ENCODE measurements at regions not wholly inside any gene's neighbourhood (a gene's known extent, or its start where the extent isn't known, plus 50 kb on each side); places are given as distances from the start of the nearest gene placed in this dataset.
"Not testable (repeated sequence)": the region's sequence is repeated elsewhere in the genome, so short reads cannot be mapped to it uniquely, and the experiment has no call there.

DNA sequence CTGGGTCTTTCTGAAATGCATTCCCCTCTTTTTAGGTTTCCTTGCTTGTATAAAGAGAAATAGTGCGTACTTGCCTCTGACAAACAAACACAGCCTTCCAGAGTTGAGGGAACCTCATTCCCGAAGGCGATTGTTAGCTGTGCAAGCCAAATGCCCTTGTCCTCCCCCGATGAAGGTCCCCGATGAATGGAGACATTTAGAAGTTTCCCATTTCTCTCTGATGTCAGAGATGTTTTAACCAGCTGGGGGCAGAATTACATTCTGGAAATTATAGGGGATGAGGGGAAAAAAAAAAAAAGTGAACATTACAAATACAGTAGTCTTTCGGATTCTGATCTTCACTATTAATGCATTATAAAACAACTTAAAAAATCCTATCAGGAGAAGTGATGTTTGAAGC is 366.8 kb downstream of the VRK1 start:
- Histone ChIP-seq H3K27me3 (ENCODE audit: control insufficient read depth in 5 of 5, insufficient read depth in 4 of 5, low read length in 5 of 5) (peaks cover 0 to 9% (median 0%) of the 10 kb centered on the region in 5 donors), H3K9me3 (ENCODE audit: control insufficient read depth in 5 of 5, low read length in 5 of 5) (peaks cover 0 to 10% (median 4%) of the 10 kb centered on the region in 5 donors), H3K36me3 (ENCODE audit: control insufficient read depth in 5 of 5, insufficient read depth in 5 of 5, low read length in 5 of 5) (no peaks in the 10 kb centered on the region), H3K27ac (ENCODE audit: low read depth, low read length) (no peak overlapping the region), H3K4me1 (ENCODE audit: control insufficient read depth in 5 of 5, insufficient read depth in 5 of 5, low read length in 5 of 5) (no peaks in the 10 kb centered on the region), H3K9ac (ENCODE audit: low read length in 5 of 5) (no peak overlapping the region), H3K4me3 (ENCODE audit: low read depth in 1 of 5, low read length in 5 of 5) (no peak overlapping the region)

DNA sequence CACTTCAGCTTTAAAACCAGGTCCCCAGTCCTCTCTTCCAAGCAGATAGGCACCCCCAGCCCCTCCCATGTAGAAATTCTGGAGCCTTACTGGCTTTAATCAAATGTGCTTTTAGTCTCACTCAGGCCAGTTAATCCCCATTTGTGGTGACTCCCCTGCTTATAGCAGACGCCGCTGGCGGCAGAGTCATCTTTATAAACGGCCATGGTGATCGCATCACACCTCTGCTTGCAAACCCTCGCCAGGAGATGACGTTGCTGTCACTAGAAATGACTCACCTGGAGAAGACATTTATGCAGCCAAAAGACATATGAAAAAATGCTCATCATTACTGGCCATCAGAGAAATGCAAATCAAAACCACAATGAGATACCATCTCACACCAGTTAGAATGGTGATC is 369.3 kb downstream of the VRK1 start:
- H3K27ac ChIP-seq (ENCODE audit: low read depth, low read length): no peak overlapping the region
- no peak overlapping the region for H3K9ac ChIP-seq (ENCODE audit: low read length in 5 of 5)
- no peaks in the 10 kb centered on the region for H3K4me1 ChIP-seq (ENCODE audit: control insufficient read depth in 5 of 5, insufficient read depth in 5 of 5, low read length in 5 of 5)
- peaks cover 0 to 4% (median 0%) of the 10 kb centered on the region in 5 donors for H3K27me3 ChIP-seq (ENCODE audit: control insufficient read depth in 5 of 5, insufficient read depth in 4 of 5, low read length in 5 of 5)
- H3K4me3 ChIP-seq (ENCODE audit: low read depth in 1 of 5, low read length in 5 of 5): no peak overlapping the region
- H3K36me3 ChIP-seq (ENCODE audit: control insufficient read depth in 5 of 5, insufficient read depth in 5 of 5, low read length in 5 of 5): no peaks in the 10 kb centered on the region
- peaks cover 0 to 2% (median 0%) of the 10 kb centered on the region in 5 donors for H3K9me3 ChIP-seq (ENCODE audit: control insufficient read depth in 5 of 5, low read length in 5 of 5)

DNA sequence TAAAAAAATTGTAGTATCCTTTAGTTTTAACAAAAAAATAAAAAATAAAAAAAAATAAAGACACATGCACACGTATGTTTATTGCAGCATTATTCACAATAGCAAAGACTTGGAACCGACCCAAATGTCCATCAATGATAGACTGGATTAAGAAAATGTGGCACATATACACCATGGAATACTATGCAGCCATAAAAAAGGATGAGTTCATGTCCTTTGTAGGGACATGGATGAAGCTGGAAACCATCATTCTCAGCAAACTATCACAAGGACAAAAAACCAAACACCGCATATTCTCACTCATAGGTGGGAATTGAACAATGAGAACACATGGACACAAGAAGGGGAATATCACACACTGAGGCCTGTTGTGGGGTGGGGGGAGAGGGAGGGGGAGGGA is 370.4 kb downstream of the VRK1 start:
- H3K4me3 ChIP-seq (ENCODE audit: low read depth in 1 of 5, low read length in 5 of 5): not testable (repeated sequence)

DNA sequence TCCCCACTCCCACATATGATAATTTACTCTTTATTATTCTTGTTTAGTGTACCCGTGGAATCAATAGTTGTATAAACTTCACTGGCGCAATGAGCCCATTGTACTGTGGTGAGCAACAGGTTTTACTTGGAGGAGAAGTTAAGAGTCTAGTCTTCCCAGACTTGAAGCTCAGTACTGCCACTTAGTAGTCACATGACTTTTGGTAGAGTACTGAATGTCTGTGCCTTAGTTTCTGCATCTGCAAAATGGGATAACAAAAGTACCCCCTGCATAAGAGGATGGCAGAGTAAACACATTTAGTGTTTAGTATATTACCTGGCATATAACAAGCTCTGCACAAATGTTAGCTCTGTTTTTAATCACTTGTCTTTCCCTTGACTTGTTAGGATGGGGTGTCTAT is 375.5 kb downstream of the VRK1 start:
- H3K9me3 ChIP-seq (ENCODE audit: control insufficient read depth in 5 of 5, low read length in 5 of 5): peaks cover 0 to 5% (median 2%) of the 10 kb centered on the region in 5 donors
- no peak overlapping the region for H3K4me3 ChIP-seq (ENCODE audit: low read depth in 1 of 5, low read length in 5 of 5)
- no peaks in the 10 kb centered on the region for H3K36me3 ChIP-seq (ENCODE audit: control insufficient read depth in 5 of 5, insufficient read depth in 5 of 5, low read length in 5 of 5)

More for the DNA sequence above, 370.4 kb downstream of the VRK1 start:
- not testable (repeated sequence) for H3K27me3 ChIP-seq (ENCODE audit: control insufficient read depth in 5 of 5, insufficient read depth in 4 of 5, low read length in 5 of 5); H3K27ac ChIP-seq (ENCODE audit: low read depth, low read length); H3K9me3 ChIP-seq (ENCODE audit: control insufficient read depth in 5 of 5, low read length in 5 of 5); H3K4me1 ChIP-seq (ENCODE audit: control insufficient read depth in 5 of 5, insufficient read depth in 5 of 5, low read length in 5 of 5); H3K36me3 ChIP-seq (ENCODE audit: control insufficient read depth in 5 of 5, insufficient read depth in 5 of 5, low read length in 5 of 5); H3K9ac ChIP-seq (ENCODE audit: low read length in 5 of 5)

DNA sequence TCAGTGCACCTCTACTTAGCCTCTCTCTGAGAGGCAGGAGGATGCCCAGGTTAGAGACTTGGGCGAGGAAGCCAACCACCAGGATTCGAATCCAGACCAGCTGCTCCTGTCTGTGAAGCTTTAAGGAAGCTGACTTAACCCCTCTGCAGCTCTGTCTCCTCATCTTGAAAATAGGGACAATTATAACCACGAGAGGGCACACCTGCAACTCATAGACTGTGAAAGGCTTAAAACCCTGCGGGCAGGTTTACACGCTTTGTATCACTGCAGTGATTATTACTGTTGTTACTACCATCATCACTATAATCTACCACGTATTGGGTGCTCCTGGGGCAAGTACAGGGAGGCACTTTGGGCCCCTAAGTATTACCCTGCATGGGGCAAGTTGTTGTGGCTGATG is 379.8 kb downstream of the VRK1 start:
- Histone ChIP-seq H3K9ac (ENCODE audit: low read length in 5 of 5) (no peak overlapping the region), H3K27me3 (ENCODE audit: control insufficient read depth in 5 of 5, insufficient read depth in 4 of 5, low read length in 5 of 5) (peaks cover 0 to 9% (median 5%) of the 10 kb centered on the region in 5 donors), H3K4me1 (ENCODE audit: control insufficient read depth in 5 of 5, insufficient read depth in 5 of 5, low read length in 5 of 5) (no peaks in the 10 kb centered on the region), H3K27ac (ENCODE audit: low read depth, low read length) (no peak overlapping the region), H3K9me3 (ENCODE audit: control insufficient read depth in 5 of 5, low read length in 5 of 5) (peaks cover 0 to 5% (median 0%) of the 10 kb centered on the region in 5 donors), H3K4me3 (ENCODE audit: low read depth in 1 of 5, low read length in 5 of 5) (no peak overlapping the region), H3K36me3 (ENCODE audit: control insufficient read depth in 5 of 5, insufficient read depth in 5 of 5, low read length in 5 of 5) (no peaks in the 10 kb centered on the region)

More for the DNA sequence above, 375.5 kb downstream of the VRK1 start:
- Histone ChIP-seq H3K4me1 (ENCODE audit: control insufficient read depth in 5 of 5, insufficient read depth in 5 of 5, low read length in 5 of 5) (no peaks in the 10 kb centered on the region), H3K9ac (ENCODE audit: low read length in 5 of 5) (no peak overlapping the region), H3K27ac (ENCODE audit: low read depth, low read length) (no peak overlapping the region), H3K27me3 (ENCODE audit: control insufficient read depth in 5 of 5, insufficient read depth in 4 of 5, low read length in 5 of 5) (peaks cover 0 to 9% (median 5%) of the 10 kb centered on the region in 5 donors)

DNA sequence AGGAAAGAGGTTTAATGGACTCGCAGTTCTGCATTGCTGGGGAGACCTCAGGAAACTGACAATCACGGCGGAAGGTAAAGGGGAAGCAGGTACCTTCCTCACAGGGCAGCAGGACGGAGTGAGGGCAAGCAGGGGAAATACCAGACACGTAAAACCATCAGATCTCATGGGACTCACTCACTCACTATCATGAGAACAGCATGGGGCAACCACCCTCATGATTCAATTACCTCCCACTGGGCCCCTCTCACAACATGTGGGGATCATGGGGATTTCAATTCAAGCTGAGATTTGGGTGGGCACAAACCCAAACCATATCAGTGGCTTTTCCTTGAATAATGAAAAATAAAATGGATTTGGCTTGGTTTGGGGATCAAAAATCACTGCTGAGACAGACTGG is 380.5 kb downstream of the VRK1 start:
- H3K4me1 ChIP-seq (ENCODE audit: control insufficient read depth in 5 of 5, insufficient read depth in 5 of 5, low read length in 5 of 5): no peaks in the 10 kb centered on the region
- no peak overlapping the region for H3K9ac ChIP-seq (ENCODE audit: low read length in 5 of 5)
- H3K36me3 ChIP-seq (ENCODE audit: control insufficient read depth in 5 of 5, insufficient read depth in 5 of 5, low read length in 5 of 5): no peaks in the 10 kb centered on the region
- H3K9me3 ChIP-seq (ENCODE audit: control insufficient read depth in 5 of 5, low read length in 5 of 5): peaks cover 0 to 2% (median 0%) of the 10 kb centered on the region in 5 donors
- H3K27me3 ChIP-seq (ENCODE audit: control insufficient read depth in 5 of 5, insufficient read depth in 4 of 5, low read length in 5 of 5): peaks cover 0 to 9% (median 5%) of the 10 kb centered on the region in 5 donors
- no peak overlapping the region for H3K27ac ChIP-seq (ENCODE audit: low read depth, low read length)
- H3K4me3 ChIP-seq (ENCODE audit: low read depth in 1 of 5, low read length in 5 of 5): no peak overlapping the region

DNA sequence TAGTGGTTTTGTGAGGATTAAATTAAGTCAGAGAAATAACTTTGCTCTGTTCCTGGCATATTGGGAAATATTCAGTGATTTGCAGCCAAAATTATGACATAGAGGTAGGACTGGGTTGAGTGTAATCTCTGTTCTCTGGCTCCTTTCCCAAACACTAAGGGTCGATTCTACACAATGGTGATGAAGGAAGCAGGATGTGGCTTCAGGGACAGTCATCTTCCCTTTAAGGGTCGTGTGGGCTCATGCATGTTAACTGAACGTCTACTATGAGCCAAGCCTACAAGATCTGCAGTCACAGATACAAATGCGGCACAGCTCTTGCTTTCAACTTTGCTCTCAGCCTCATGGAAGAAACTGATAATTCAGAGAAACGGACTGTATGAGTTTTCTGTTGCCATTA is 381.6 kb downstream of the VRK1 start:
- H3K9ac ChIP-seq (ENCODE audit: low read length in 5 of 5): no peak overlapping the region
- no peak overlapping the region for H3K4me3 ChIP-seq (ENCODE audit: low read depth in 1 of 5, low read length in 5 of 5)
- no peaks in the 10 kb centered on the region for H3K9me3 ChIP-seq (ENCODE audit: control insufficient read depth in 5 of 5, low read length in 5 of 5)
- H3K36me3 ChIP-seq (ENCODE audit: control insufficient read depth in 5 of 5, insufficient read depth in 5 of 5, low read length in 5 of 5): no peaks in the 10 kb centered on the region
- peaks cover 0 to 9% (median 4%) of the 10 kb centered on the region in 5 donors for H3K27me3 ChIP-seq (ENCODE audit: control insufficient read depth in 5 of 5, insufficient read depth in 4 of 5, low read length in 5 of 5)
- H3K4me1 ChIP-seq (ENCODE audit: control insufficient read depth in 5 of 5, insufficient read depth in 5 of 5, low read length in 5 of 5): no peaks in the 10 kb centered on the region
- no peak overlapping the region for H3K27ac ChIP-seq (ENCODE audit: low read depth, low read length)

DNA sequence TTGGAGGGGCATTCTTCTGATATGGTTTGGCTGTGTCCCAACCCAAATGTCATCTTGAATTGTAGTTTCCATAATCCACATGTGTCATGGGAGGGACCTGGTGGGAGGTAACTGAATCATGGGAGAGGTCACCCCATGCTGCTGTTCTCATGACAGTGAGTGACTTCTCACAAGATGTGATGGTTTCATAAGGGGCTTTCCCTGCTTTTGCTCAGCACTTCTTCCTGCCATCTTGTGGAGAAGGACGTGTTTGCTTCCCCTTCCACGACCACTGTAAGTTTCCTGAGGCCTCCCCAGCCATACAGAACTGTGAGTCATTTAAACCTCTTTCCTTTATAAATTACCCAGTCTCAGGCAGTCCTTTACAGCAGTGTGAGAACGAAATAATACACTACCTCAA is 382.4 kb downstream of the VRK1 start:
- Histone ChIP-seq H3K27me3 (ENCODE audit: control insufficient read depth in 5 of 5, insufficient read depth in 4 of 5, low read length in 5 of 5) (peaks cover 0 to 9% (median 4%) of the 10 kb centered on the region in 5 donors), H3K9me3 (ENCODE audit: control insufficient read depth in 5 of 5, low read length in 5 of 5) (no peaks in the 10 kb centered on the region), H3K4me1 (ENCODE audit: control insufficient read depth in 5 of 5, insufficient read depth in 5 of 5, low read length in 5 of 5) (no peaks in the 10 kb centered on the region), H3K27ac (ENCODE audit: low read depth, low read length) (no peak overlapping the region), H3K36me3 (ENCODE audit: control insufficient read depth in 5 of 5, insufficient read depth in 5 of 5, low read length in 5 of 5) (no peaks in the 10 kb centered on the region), H3K4me3 (ENCODE audit: low read depth in 1 of 5, low read length in 5 of 5) (no peak overlapping the region), H3K9ac (ENCODE audit: low read length in 5 of 5) (no peak overlapping the region)

DNA sequence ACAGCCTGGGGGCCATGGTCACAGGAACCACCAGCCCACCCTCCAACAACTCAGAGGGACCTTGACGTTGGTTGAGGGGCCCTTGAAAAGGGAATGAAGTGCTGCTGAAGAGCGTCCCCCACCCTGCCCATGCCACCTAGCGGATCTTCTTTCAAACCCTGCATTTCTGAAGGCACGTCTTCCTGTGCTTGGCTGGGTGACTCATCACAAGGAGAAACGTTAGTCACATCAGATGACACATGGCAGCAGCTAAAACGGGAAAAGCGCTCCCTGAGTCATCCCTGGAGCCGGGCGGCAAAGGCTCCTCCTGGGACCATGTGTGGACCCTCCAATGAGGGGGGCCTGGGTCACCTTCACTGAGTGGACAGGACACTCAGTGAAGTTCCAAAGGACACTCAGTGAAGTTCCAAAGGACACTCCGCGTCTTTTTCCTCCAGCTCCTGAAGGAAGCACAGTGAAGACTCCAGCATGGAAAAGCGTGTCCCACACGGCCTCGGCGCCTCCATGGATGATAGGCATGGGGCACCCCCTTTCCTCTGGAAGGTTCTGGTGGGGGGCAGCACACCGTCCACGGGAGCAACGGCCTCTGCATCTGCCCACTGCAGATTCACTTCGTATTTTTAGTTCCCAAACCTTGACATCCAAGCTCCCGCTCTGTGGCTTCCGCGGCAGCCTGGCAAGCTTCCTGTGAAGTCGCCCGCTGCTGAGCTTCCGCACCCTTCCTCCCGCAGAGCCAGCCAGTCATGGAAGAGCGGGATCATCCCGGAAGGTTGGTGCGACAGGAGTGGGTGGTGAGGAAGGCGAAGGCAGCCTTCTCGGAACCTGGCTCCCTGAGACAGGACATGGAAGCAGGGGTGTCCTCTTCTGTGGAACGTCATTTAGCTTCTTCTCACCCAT is 383.4 kb downstream of the VRK1 start:
- peaks cover 0 to 12% (median 4%) of the 10 kb centered on the region in 5 donors for H3K27me3 ChIP-seq (ENCODE audit: control insufficient read depth in 5 of 5, insufficient read depth in 4 of 5, low read length in 5 of 5)
- no peaks in the 10 kb centered on the region for H3K9me3 ChIP-seq (ENCODE audit: control insufficient read depth in 5 of 5, low read length in 5 of 5)
- H3K4me1 ChIP-seq (ENCODE audit: control insufficient read depth in 5 of 5, insufficient read depth in 5 of 5, low read length in 5 of 5): no peaks in the 10 kb centered on the region
- H3K27ac ChIP-seq (ENCODE audit: low read depth, low read length): no peak overlapping the region
- no peak overlapping the region for H3K4me3 ChIP-seq (ENCODE audit: low read depth in 1 of 5, low read length in 5 of 5)
- no peak overlapping the region for H3K9ac ChIP-seq (ENCODE audit: low read length in 5 of 5)
- no peaks in the 10 kb centered on the region for H3K36me3 ChIP-seq (ENCODE audit: control insufficient read depth in 5 of 5, insufficient read depth in 5 of 5, low read length in 5 of 5)

DNA sequence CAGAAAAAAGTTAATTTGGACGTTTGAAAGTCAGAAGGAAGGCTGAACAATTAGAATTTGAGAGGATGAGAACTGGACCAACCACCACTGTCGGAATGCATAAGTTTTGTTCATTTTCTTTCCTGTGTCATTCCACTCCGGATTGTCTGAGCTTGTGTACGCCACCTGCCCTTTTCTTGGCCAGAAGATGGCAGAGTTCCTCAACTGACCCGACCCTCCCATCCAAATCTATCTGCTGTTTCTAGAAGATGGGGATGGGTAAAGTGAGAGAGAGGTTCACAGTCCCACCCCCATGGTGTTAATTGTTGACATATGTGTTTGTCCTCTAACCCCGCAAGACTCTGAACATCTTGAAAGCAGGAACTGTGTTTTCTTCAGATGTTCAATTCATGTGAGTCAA is 388.0 kb downstream of the VRK1 start:
- Histone ChIP-seq H3K27ac (ENCODE audit: low read depth, low read length) (no peak overlapping the region), H3K9me3 (ENCODE audit: control insufficient read depth in 5 of 5, low read length in 5 of 5) (no peaks in the 10 kb centered on the region), H3K27me3 (ENCODE audit: control insufficient read depth in 5 of 5, insufficient read depth in 4 of 5, low read length in 5 of 5) (peaks cover 0 to 11% (median 2%) of the 10 kb centered on the region in 5 donors), H3K36me3 (ENCODE audit: control insufficient read depth in 5 of 5, insufficient read depth in 5 of 5, low read length in 5 of 5) (no peaks in the 10 kb centered on the region), H3K4me1 (ENCODE audit: control insufficient read depth in 5 of 5, insufficient read depth in 5 of 5, low read length in 5 of 5) (no peaks in the 10 kb centered on the region), H3K4me3 (ENCODE audit: low read depth in 1 of 5, low read length in 5 of 5) (no peak overlapping the region), H3K9ac (ENCODE audit: low read length in 5 of 5) (no peak overlapping the region)

Measured in subcutaneous abdominal adipose tissue (tissue), 5 donors.